Gastroesophageal sphincter (tissue), 4 donors: ENCODE measurements at regions not wholly inside any gene's neighbourhood (a gene's known extent, or its start where the extent isn't known, plus 50 kb on each side); places are given as distances from the start of the nearest gene placed in this dataset.

Experiments used
- ATAC-seq: fragments of 150-250 bp; one replicate; pipeline ENCODE4 v1.9.1; 2016; ENCODE audit warnings: mild to moderate bottlenecking, moderate library complexity
- H3K27ac ChIP-seq, 4 donors: fragments of 200-600 bp; sonication (generic) in 3 of 4; 1 replicate in 3 of 4; 2 replicates in 1 of 4; pipeline ENCODE4 v1.5.1; 2016 to 2019
- H3K27me3 ChIP-seq: fragments of 200-600 bp; sonication (generic); one replicate; pipeline ENCODE4 v1.5.1; 2019
- H3K36me3 ChIP-seq, 2 donors: fragments of 200-600 bp; sonication (generic); one replicate each; pipeline ENCODE4 v1.5.1; 2019; ENCODE audit warnings: control low read depth in 1 of 2
- H3K4me1 ChIP-seq, 3 donors: fragments of 200-600 bp; sonication (generic); 1 replicate in 2 of 3; 2 replicates in 1 of 3; pipeline ENCODE4 v1.5.1; 2016 to 2019; ENCODE audit warnings: control low read depth in 2 of 3
- H3K4me3 ChIP-seq, 2 donors: fragments of 200-600 bp; sonication (generic); one replicate each; pipeline ENCODE4 v1.5.1; 2019; ENCODE audit warnings: mild to moderate bottlenecking in 1 of 2, moderate library complexity in 1 of 2
- H3K9me3 ChIP-seq, 3 donors: fragments of 200-600 bp; sonication (generic); one replicate each; pipeline ENCODE4 v1.5.1; 2017 to 2019; ENCODE audit warnings: control low read depth in 2 of 3
- CTCF ChIP-seq, 4 experiments: fragments of 200-600 bp in 2 of 4; fragments of 450-650 bp in 2 of 4; sonication (generic) in 1 of 4; IDR thresholded peaks; one replicate each; pipeline ENCODE4 v1.5.1; 2017 to 2019; ENCODE audit warnings: antibody characterized with exemption in 4 of 4, mild to moderate bottlenecking in 2 of 4, moderate library complexity in 2 of 4
- EP300 ChIP-seq: sonication (generic); formaldehyde crosslinking; IDR thresholded peaks from one replicate; pipeline ENCODE4 v1.6.1; 2017; ENCODE audit warnings: antibody characterized with exemption, mild to moderate bottlenecking
- POLR2A ChIP-seq, 2 donors: fragments of 450-650 bp; IDR thresholded peaks; one replicate each; pipeline ENCODE4 v1.6.1; 2017; ENCODE audit warnings: antibody characterized with exemption in 2 of 2, mild to moderate bottlenecking in 2 of 2, moderate library complexity in 1 of 2
- POLR2AphosphoS5 ChIP-seq: sonication (generic); formaldehyde crosslinking; IDR thresholded peaks from one replicate; pipeline ENCODE4 v1.6.1; 2017; ENCODE audit warnings: antibody characterized with exemption
- WGBS, 2 donors: methylation state at CpG; one replicate each; pipeline ENCODE4 v1.1.5; 2018; ENCODE audit warnings: low coverage in 1 of 2; 5-methylcytosine and 5-hydroxymethylcytosine counted together

- Histone ChIP-seq H3K9me3 (no peaks in the 10 kb centered on the region), H3K4me3 (no peak overlapping the region), H3K27ac (no peak overlapping the region), H3K27me3 (peaks cover 67% of the 10 kb centered on the region), H3K4me1 (peaks cover 0 to 12% (median 7%) of the 10 kb centered on the region in 3 donors), H3K36me3 (no peaks in the 10 kb centered on the region)
- no peak for ATAC-seq
- TF ChIP-seq POLR2AphosphoS5 (no peak), EP300 (no peak)
- 24 to 38% methylated on average over 5 to 7 of the region's 7 CpGs for WGBS, 2 donors
These were observed 300.5 kb downstream of the TFAP2C start for GRCh38 chr20:56929606-56930005.

GRCh38 chr20:56930876-56931275 is 301.8 kb downstream of the TFAP2C start:
- 79 to 86% methylated on average over 4 to 6 of the region's 6 CpGs for WGBS, 2 donors
- no peak for ATAC-seq
- peaks cover 54% of the 10 kb centered on the region for H3K27me3 ChIP-seq
- no peak overlapping the region for H3K4me3 ChIP-seq
- no peak for TF ChIP-seq POLR2A (IDR thresholded peaks at IDR 0.05)
- no peak for TF ChIP-seq EP300
- TF ChIP-seq POLR2AphosphoS5 = no peak
- TF ChIP-seq CTCF (IDR thresholded peaks at IDR 0.05) = no peak
- no peaks in the 10 kb centered on the region for H3K36me3 ChIP-seq
- no peak overlapping the region for H3K27ac ChIP-seq
- H3K4me1 ChIP-seq = peaks cover 0 to under 1% (median under 1%) of the 10 kb centered on the region in 3 donors
- no peaks in the 10 kb centered on the region for H3K9me3 ChIP-seq

- Histone ChIP-seq H3K4me3 (no peak overlapping the region), H3K36me3 (no peaks in the 10 kb centered on the region), H3K27ac (no peak overlapping the region), H3K27me3 (peaks cover 44% of the 10 kb centered on the region), H3K4me1 (no peaks in the 10 kb centered on the region), H3K9me3 (no peaks in the 10 kb centered on the region)
- ATAC-seq = no peak
- 69 to 91% methylated on average over 3 to 6 of the region's 6 CpGs for WGBS, 2 donors
- no peak for TF ChIP-seq EP300
- TF ChIP-seq CTCF (IDR thresholded peaks at IDR 0.05) = no peak
These were observed 303.6 kb downstream of the TFAP2C start for GRCh38 chr20:56932575-56933330.

- Histone ChIP-seq H3K9me3 (no peaks in the 10 kb centered on the region), H3K4me1 (no peaks in the 10 kb centered on the region), H3K27me3 (peaks cover 43% of the 10 kb centered on the region), H3K36me3 (no peaks in the 10 kb centered on the region), H3K4me3 (no peak overlapping the region), H3K27ac (no peak overlapping the region)
- ATAC-seq = no peak
- WGBS, 2 donors = 56 to 64% methylated on average over 3 of the region's 3 CpGs
- no peak for TF ChIP-seq EP300
- no peak for TF ChIP-seq POLR2AphosphoS5
- no peak for TF ChIP-seq CTCF (IDR thresholded peaks at IDR 0.05)
- no peak for TF ChIP-seq POLR2A (IDR thresholded peaks at IDR 0.05)
These were observed 304.2 kb downstream of the TFAP2C start for GRCh38 chr20:56933331-56933698.

GRCh38 chr20:56934888-56935287 is 305.8 kb downstream of the TFAP2C start:
- Histone ChIP-seq H3K4me3 (no peak overlapping the region), H3K4me1 (no peaks in the 10 kb centered on the region), H3K36me3 (no peaks in the 10 kb centered on the region), H3K9me3 (no peaks in the 10 kb centered on the region), H3K27ac (no peak overlapping the region), H3K27me3 (peaks cover 33% of the 10 kb centered on the region)
- no peak for TF ChIP-seq EP300
- no peak for TF ChIP-seq POLR2A (IDR thresholded peaks at IDR 0.05)
- no peak for TF ChIP-seq CTCF (IDR thresholded peaks at IDR 0.05)
- TF ChIP-seq POLR2AphosphoS5 = no peak
- 64 to 73% methylated on average over 2 to 6 of the region's 6 CpGs for WGBS, 2 donors
- ATAC-seq = no peak
